ENCODE measurements at regions not wholly inside any gene's neighbourhood (a gene's known extent, or its start where the extent isn't known, plus 50 kb on each side); places are given as distances from the start of the nearest gene placed in this dataset.

- no peak for DNase-seq (ENCODE audit: low read depth)
- no peak for TF ChIP-seq CTCF (IDR thresholded peaks at IDR 0.05; ENCODE audit: insufficient read depth, low read length)
- H3K4me3 ChIP-seq (ENCODE audit: low read depth, low read length) = no peak overlapping the region
Measured at GRCh38 chr3:153961494-153961893, 159.7 kb upstream of the ARHGEF26 start.

- no peak overlapping the region for H3K4me3 ChIP-seq (ENCODE audit: low read depth, low read length)
- no peak for TF ChIP-seq CTCF (IDR thresholded peaks at IDR 0.05; ENCODE audit: insufficient read depth, low read length)
- DNase-seq (ENCODE audit: low read depth) = no peak
Measured at GRCh38 chr3:153963012-153963411, 158.2 kb upstream of the ARHGEF26 start.

GRCh38 chr3:153967260-153967659 lies 153.9 kb upstream of the ARHGEF26 start:
- DNase-seq (ENCODE audit: low read depth) = no peak
- TF ChIP-seq CTCF (IDR thresholded peaks at IDR 0.05; ENCODE audit: insufficient read depth, low read length) = no peak

GRCh38 chr3:153970047-153970446 lies 151.1 kb upstream of the ARHGEF26 start:
- DNase-seq (ENCODE audit: low read depth) = no peak
- H3K4me3 ChIP-seq (ENCODE audit: low read depth, low read length) = no peak overlapping the region
- no peak for TF ChIP-seq CTCF (IDR thresholded peaks at IDR 0.05; ENCODE audit: insufficient read depth, low read length)

More at GRCh38 chr3:153967260-153967659, 153.9 kb upstream of the ARHGEF26 start:
- H3K4me3 ChIP-seq (ENCODE audit: low read depth, low read length) = no peak overlapping the region

GRCh38 chr3:153970741-153971347 lies 150.3 kb upstream of the ARHGEF26 start:
- H3K4me3 ChIP-seq (ENCODE audit: low read depth, low read length) = no peak overlapping the region
- TF ChIP-seq CTCF (IDR thresholded peaks at IDR 0.05; ENCODE audit: insufficient read depth, low read length) = peak; percentile 64
- peak; percentile 51 for DNase-seq (ENCODE audit: low read depth)

- DNase-seq (ENCODE audit: low read depth) = no peak
- no peak for TF ChIP-seq CTCF (IDR thresholded peaks at IDR 0.05; ENCODE audit: insufficient read depth, low read length)
- H3K4me3 ChIP-seq (ENCODE audit: low read depth, low read length) = no peak overlapping the region
Measured at GRCh38 chr3:153972862-153973261, 148.3 kb upstream of the ARHGEF26 start.

- no peak overlapping the region for H3K4me3 ChIP-seq (ENCODE audit: low read depth, low read length)
- no peak for TF ChIP-seq CTCF (IDR thresholded peaks at IDR 0.05; ENCODE audit: insufficient read depth, low read length)
- no peak for DNase-seq (ENCODE audit: low read depth)
Measured at GRCh38 chr3:153973722-153974265, 147.4 kb upstream of the ARHGEF26 start.

All from fibroblast of the aortic adventitia (primary cell).